SKM-1 treated with dmso at 0.1 percent for 144 hours (cell line): ENCODE measurements at regions not wholly inside any gene's neighbourhood (a gene's known extent, or its start where the extent isn't known, plus 50 kb on each side); places are given as distances from the start of the nearest gene placed in this dataset.
A peak's percentile ranks its signal among the peaks of the same experiment; 100 is the strongest.

Experiments used
- DNase-seq: peaks from one replicate; lab custom pipeline; 2025; ENCODE audit not compliant: unreplicated experiment; lab: John Stamatoyannopoulos, UW

DNA sequence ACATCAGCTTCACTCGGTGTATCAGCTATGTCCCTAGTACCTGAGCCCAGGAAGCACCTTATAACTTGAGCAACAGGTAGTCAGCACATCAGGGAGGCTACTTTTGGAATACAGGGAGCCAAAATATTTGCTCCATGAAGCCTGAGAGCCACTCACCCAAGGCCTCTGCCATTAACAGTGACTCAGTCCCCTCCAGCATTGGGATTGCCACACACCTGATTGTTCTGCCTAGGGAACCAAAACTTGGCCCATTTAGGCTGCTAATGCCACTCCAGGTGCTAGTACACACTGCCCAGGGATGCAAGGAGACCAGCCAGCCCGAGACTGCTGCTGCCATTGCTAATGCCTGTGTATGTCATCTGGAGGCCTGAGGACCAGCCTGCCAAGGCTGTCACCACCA lies 773.6 kb upstream of the TENM4 start:
- no peak for DNase-seq

DNA sequence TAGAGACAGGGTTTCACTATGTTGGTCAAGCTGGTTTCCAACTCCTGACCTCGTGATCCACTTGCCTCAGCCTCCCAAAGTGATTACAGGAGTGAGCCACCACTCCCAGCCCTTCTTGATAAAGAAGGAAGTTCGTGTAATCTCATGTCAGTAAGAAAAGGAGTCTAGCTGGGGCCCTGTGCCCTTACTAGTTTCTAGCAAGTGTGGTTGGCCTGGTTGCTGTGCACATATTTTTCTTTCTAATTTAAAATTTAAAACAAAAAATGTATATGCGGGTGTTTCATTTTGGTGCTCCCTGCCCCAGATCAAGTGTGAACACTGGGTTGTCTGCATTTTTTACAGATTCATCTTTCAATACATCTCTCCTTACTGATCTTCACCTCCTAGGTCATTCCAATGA lies 770.8 kb upstream of the TENM4 start:
- DNase-seq: no peak

DNA sequence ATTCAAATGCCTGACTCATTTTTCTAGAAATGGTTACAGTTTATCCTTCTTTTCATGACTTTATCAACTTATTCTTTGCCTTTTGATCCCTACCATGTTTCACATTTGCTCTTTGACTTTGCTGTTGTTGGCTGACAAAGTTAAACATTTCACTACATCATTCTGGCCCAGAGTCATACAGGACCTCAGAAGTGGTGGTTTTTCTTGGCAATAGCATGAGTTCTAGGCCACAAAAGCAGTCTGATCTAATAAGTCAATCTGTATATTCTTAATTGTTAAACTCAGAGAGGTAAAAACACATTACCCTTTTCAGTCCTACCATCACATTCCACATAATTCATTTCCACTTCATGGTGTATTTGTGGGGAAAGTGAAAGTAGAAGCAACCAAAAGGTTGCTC lies 763.2 kb upstream of the TENM4 start:
- no peak for DNase-seq

GRCh38 chr11:80196932-80197554 lies 756.2 kb upstream of the TENM4 start:
- no peak for DNase-seq

- DNase-seq: no peak
Measured at GRCh38 chr11:80196041-80196440, 755.2 kb upstream of the TENM4 start.

DNA sequence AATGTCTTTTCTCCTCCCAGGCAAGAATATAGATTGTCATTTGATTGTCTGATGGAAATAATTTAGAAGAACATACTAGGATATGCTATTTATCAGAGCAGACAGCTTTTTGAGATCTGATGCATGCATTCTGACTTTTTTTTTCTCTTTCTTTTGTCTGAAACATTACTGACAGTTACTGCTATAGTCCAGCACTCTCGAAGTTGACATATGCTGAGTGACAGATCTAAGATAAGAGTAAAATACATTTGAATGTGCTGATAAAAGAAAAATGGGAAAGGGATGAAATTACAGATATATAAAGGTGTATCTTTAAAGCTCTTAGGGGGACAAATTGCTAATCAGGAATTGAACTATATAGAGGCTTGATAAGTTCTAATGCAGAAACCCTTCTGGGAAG lies 753.8 kb upstream of the TENM4 start:
- no peak for DNase-seq

DNA sequence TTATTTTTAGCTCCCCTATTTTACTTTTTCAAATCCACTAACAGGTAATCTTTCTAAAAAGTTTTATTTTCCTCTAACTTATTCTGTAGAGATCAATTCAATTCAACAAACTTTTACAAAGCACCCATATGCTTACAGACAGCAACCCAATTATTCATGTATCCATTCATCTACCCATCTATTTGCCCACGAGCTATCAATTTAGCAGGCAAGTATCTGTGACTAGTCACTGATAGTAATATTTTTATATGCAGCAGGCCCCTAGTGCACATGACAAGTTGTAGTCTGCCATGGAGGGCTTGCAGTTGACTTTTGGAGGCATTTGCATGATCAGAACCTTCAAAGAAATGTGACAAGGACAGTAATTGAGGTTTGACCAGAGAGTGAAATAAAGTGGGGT lies 753.2 kb upstream of the TENM4 start:
- no peak for DNase-seq

- no peak for DNase-seq
Measured at GRCh38 chr11:80188076-80188627, 747.3 kb upstream of the TENM4 start.

DNA sequence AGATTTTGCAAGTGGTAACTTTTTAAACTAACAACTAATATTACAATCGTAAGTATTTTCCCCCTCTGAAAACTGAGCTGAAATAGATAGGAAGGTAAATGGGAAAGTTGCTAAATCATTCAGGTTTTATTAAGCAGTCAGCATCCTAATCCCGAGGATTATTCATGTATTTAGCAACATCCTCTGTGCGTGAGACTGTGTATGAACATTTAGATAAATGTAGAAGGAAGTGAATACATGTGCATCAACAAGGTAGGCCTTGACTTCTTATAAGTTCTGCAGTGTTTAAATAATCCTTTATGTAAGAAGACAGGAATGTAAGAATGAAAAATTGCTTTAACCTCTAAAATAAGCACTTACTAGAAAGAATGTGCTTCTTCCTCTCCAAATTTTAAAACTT lies 745.9 kb upstream of the TENM4 start:
- no peak for DNase-seq

DNA sequence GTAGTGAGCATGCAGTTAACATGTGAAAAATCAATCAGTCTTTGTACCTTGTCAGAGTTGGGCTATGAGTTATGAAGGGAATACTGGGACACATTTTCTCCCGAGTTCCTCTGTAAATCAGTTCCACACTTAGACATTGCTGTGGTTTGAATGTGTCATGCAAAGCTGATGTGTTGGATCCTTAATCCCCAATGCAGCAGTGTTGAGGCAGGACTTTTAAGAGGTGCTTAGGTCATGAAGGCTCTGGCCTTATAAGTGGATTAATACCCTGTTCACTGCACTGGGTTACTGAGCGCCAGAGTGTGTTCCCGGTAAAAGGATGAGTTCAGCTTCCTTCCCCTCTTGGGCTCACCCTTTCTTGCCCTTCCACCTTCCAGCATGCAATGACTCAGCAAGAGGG lies 742.1 kb upstream of the TENM4 start:
- no peak for DNase-seq

- no peak for DNase-seq
Measured at GRCh38 chr11:80173371-80174136, 732.7 kb upstream of the TENM4 start.

- DNase-seq: no peak
Measured at GRCh38 chr11:80168796-80169195, 728.0 kb upstream of the TENM4 start.

GRCh38 chr11:80167766-80168165 lies 726.9 kb upstream of the TENM4 start:
- no peak for DNase-seq

DNA sequence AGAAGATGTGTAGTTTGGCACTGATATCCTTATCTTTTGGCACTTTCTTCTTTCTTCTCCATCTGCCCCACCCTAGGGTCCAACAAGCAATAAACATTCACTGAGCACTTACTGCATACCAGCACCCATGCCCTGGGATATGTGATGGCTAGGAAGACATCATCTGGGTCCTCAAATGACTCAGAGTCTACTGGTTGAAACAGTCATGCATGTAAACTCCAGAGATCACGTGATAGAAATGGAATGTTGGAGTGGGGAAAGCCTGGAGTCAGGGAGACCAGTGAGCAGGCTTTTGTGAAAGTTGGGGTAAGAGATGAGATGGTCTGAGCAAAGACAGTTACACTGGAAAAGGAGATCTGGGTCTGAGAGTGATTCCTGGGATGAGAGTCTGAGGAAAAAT lies 724.9 kb upstream of the TENM4 start:
- no peak for DNase-seq

DNA sequence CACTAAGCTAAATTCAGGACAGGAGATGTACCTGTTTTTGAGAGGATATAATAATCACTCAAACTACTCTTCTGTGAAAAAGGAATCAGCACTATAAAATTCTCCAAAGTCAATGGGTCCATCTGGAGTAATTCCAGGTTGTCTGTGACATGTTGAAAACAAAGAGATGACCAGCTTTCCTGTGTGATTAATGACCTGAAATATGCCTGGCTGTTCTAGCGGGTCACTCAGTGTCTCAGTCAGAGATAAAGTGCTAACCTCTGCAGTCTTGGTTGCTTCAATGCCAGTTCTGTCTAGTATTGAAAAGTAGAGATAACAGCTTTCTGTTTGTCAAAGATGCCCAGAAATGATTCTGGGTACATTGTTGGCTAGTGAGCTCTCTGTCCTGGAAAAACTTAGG lies 722.6 kb upstream of the TENM4 start:
- DNase-seq: no peak

DNA sequence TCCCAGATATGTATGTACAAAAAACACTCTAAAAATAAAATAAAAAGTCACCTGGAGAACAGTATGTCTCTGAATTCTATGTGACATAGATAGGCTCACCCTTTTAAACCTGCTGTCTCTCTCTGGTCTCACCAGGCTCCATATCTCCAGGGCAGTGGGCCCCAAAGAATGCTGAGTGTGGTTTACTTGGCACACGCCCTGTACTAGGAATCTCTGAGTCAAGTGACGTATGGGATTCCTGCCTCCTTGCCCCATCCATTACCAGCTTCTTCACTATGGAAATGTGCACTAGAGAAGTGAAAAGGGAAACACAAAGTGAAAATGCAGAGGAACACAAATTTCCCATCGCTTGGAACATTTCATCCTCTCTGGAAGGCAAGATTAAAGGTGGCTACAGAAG lies 722.2 kb upstream of the TENM4 start:
- no peak for DNase-seq

GRCh38 chr11:80162387-80162786 lies 721.6 kb upstream of the TENM4 start:
- no peak for DNase-seq

DNA sequence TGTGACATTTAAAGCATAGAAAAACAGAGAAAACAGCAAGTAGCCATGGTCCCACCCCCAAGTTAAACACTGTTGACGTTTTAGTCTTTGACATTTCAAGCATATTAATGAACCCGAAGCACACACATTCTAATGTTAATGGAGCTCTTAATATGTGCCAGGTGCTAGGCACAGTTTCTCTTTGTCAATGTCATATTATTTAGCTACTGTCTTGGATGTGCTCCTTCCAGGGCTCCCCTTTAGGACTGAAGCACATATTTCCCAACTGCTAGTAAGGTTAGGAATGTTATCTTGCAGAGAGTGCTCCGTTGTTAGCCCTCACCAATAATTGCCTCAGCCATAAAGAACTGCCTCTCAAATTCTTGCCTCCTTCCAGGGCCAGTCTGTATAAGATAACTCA lies 716.6 kb upstream of the TENM4 start:
- DNase-seq: no peak

GRCh38 chr11:80156062-80156461 lies 715.2 kb upstream of the TENM4 start:
- DNase-seq: no peak

- DNase-seq: peak; percentile 10
Measured at GRCh38 chr11:80155412-80156017, 714.7 kb upstream of the TENM4 start.

GRCh38 chr11:80146232-80146631 lies 705.4 kb upstream of the TENM4 start:
- DNase-seq: no peak

GRCh38 chr11:80144897-80145594 lies 704.2 kb upstream of the TENM4 start:
- no peak for DNase-seq
